ENCODE measurements at regions not wholly inside any gene's neighbourhood (a gene's known extent, or its start where the extent isn't known, plus 50 kb on each side); places are given as distances from the start of the nearest gene placed in this dataset.

- TF ChIP-seq CTCF (IDR thresholded peaks at IDR 0.05) (no peak), POLR2A (IDR thresholded peaks at IDR 0.05) (no peak)
Measured at GRCh38 chr2:228303960-228304359, 122.5 kb upstream of the SPHKAP start.

Data from thyroid gland (tissue), 4 donors.